HG02938 (cell line): ENCODE measurements at regions not wholly inside any gene's neighbourhood (a gene's known extent, or its start where the extent isn't known, plus 50 kb on each side); places are given as distances from the start of the nearest gene placed in this dataset.

ENCODE experiments used
- ATAC-seq: cut with Tn5 transposase; IDR thresholded peaks from one replicate; pipeline ENCODE4 v1.9.1; 2021; ENCODE audit warnings: mild to moderate bottlenecking, moderate library complexity; ENCODE audit not compliant: unreplicated experiment

- ATAC-seq, result no peak
Measured at GRCh38 chr13:57784633-57785032, 153.1 kb downstream of the PCDH17 start.

DNA sequence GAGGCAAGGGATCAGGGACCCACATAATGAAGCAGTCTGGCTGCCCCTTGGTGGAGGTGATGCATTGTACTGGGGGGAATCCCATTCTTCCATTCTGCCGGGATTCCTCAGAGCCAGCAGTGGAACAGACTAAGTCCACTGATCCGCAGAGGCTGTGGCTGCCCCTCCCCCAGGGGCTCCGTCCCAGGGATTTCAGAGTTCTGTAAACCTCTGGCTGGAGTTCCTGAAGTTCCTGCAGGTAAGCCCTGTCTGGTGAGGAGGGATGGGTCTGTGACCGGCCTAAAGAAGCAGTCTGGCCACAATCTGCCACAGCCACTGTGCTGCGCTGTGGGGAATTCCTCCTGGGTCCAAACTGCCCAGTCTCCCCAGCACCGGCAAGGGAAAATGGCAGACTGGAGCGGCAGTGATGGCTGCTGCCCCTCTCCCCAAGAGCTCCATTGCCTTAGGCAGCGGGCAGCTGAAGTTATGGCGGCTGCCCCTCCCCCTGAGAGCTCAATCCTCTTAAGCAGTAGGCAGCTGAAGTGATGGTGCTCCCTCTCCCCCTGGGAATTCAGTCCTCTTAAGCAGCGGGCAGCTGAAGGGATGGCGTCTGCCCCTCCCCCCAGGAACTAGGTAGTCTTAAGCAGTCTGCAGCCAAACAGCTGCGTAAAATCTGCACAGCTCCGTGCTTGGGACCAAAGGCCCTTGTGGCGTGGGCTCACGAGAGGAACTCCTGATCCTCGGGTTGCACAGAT, 155.7 kb downstream of the PCDH17 start:
- no peak for ATAC-seq

DNA sequence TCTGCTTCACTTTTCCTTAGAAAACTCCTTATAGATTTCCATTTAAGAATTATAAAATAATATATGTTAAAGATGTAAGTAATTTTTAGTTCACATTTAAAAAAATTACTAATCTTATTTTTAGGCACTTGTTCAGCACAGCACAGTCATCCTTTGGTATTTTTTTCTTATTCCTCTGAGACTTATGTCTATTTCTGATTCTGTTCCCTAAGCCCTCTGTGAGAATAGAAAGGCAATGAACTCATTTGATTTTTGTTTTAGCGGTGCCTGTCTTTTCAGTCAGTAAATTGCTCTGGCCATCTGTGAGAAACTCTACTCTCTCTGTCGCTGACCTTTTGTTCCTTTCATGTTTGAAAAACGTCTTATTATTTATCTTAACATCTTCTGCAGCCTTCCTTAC, 168.1 kb downstream of the PCDH17 start:
- ATAC-seq, result no peak

- no peak for ATAC-seq
Measured at GRCh38 chr13:57813651-57814050, 182.1 kb downstream of the PCDH17 start.

- no peak for ATAC-seq
Measured at GRCh38 chr13:57815600-57815999, 184.1 kb downstream of the PCDH17 start.

DNA sequence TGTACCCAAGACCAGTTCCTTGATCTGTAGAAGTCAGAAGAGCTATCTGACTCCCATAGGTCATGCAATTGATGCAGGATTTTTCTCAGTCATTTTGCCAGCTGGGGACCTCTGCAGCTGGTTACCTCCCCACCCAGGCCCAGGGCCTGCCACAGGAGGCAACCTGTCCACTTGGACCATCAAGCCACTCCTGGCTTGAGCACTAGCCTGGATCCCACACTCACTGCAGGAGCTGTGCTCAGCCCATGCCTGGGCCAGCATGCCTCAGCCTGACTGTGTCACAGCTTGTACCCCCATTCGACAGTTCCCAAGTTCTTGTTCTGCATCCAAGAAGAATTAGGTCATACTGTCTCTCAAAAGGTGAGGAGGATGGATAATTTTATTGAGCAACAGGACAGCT, 189.4 kb downstream of the PCDH17 start:
- ATAC-seq, result no peak

GRCh38 chr13:57823704-57824103, 192.2 kb downstream of the PCDH17 start:
- ATAC-seq, result no peak

DNA sequence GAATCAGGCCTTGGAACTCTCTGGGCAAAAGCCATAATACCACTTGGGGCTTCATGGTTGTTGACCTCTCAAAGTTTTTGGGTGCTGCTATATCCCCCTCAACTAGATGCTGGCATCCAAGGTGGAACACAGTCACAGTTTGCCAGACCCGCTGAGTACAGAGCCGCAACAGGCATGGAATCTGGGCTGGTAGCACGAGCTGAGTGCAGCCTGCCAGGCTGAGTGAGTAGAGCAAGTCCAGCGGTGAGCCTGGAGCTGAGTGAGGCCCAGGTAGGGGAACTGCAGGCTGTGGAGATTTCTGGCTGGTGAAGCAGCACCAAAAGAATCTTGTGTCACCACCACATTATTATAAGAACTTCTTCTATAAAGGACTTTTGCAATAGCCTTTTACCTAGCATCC, 192.6 kb downstream of the PCDH17 start:
- no peak for ATAC-seq

- ATAC-seq, result no peak
Measured at GRCh38 chr13:57825066-57825465, 193.5 kb downstream of the PCDH17 start.

DNA sequence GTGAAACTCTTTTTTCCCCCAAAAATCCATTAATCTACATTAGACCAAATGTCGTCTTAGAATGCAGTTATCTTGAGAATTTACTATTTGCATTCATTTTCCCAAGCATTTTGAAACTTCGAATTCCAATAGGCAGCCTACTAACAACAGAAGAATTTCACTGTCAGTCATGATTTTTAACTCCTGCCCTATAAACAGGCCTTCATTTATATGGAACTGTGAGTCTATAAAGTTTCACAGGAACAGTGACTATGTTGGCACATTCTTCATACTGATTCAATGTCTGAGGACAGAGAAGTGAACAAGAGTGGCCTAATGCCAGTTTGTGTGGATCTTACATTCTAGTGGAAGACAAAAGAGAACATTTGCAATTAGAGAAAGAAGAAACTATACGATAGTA, 198.0 kb downstream of the PCDH17 start:
- ATAC-seq, result no peak

DNA sequence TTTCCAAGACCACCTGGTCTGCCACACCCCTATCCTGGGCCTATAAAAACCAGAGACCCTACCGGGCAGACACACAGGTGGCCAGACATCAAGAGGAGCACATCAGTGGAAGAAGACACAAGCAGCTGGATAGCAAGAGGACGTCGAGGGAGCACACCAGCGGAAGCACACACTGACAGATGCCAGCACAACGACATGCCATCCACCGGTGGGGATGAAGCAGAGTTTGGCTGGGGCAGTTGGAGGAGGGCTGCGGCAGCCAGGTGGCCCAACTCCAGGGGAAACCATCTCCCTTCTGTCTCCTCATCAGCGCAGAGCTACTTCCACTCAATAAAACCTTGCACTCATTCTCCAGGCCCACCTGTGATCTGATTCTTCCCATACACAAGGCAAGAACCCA, 200.6 kb downstream of the PCDH17 start:
- no peak for ATAC-seq

- no peak for ATAC-seq
Measured at GRCh38 chr13:57837801-57838200, 206.3 kb downstream of the PCDH17 start.

DNA sequence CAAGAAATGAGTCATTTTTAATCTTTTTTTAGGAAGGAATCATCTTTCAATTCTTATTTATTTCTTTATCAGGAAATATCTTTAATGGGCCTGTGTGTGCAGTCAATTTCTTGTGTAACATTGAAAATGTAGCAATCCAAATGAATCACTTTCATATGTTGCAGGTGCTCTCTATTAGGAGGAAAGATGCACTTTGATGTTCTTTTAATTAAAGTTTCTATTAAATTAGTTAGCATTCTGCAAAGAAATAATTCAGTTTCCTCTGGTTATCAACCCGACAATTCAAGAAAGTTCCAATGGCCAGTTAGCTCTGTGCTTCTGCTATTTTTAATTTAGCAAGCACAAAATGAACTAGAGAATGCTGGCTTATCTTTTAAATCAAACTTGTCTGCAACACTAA, 212.0 kb downstream of the PCDH17 start:
- ATAC-seq, result no peak

DNA sequence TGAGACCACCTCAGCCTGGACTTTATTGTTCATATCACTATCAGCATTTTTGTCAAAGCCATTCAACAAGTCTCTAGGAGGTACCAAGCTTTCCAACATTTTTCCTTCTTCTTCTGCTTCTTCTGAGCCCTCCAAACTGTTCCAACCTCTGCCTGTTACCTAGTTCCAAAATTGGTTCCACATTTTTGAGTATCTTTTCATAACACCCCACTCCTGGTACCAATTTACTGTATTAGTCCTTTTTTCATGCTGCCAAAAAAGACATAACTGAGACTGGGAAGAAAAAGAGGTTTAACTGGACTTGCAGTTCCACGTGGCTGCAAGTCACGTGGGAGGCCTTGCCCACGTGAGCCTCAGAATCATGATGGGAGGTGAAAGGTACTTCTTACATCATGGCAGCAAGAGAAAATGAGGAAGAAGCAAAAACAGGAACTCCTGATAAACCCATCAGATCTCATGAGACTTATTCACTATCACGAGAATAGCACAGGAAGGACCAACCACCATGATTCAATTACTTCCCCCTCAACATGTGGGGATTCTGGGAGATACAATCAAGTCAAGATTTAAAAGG, 215.1 kb downstream of the PCDH17 start:
- ATAC-seq, result no peak

- no peak for ATAC-seq
Measured at GRCh38 chr13:57857945-57858344, 226.4 kb downstream of the PCDH17 start.

DNA sequence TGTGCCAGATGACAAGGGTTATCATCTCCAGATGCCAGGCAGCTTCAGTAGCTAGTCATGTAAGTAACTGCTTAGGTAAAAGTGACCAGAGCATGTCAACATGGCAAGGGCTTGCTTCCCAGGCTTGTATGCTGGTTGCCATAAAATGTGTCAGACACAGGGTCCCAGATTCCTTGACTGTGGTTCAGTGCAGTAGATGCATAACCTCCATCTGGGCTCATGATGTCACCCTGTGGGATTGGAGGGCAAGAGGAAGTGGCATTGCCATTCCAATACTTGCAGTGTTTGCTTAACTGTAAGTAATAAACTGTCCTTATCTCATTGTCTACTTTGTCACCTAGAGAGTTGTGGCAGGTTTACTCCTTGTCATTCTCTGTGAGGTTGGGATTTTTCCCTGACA, 226.8 kb downstream of the PCDH17 start:
- ATAC-seq, result no peak

- ATAC-seq, result no peak
Measured at GRCh38 chr13:57862879-57863278, 231.3 kb downstream of the PCDH17 start.

GRCh38 chr13:57865600-57866294, 234.2 kb downstream of the PCDH17 start:
- no peak for ATAC-seq

- no peak for ATAC-seq
Measured at GRCh38 chr13:57874530-57874929, 243.0 kb downstream of the PCDH17 start.

GRCh38 chr13:57877601-57878000, 246.1 kb downstream of the PCDH17 start:
- ATAC-seq, result no peak

DNA sequence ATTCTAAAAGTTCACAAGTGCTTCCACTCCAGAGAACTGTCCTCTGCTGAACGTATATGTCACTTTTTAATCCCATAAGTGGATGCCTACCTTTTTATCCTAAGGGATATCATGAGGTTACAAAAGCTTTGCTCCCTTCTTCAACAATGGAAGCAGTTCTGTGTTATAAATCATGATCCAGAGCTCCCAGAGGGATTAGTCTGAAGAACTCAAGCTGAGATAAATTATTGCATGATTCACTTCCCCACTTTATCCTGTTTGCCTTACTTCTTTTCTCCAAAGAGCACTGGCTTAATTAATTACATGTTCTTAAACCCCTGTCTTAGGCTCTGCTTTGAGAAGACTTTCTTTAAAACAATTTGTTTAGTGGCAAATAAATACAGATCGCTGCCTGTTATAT, 246.7 kb downstream of the PCDH17 start:
- no peak for ATAC-seq

GRCh38 chr13:57897225-57897624, 265.7 kb downstream of the PCDH17 start:
- no peak for ATAC-seq
